Thymus (tissue), 11 donors: ENCODE measurements at regions not wholly inside any gene's neighbourhood (a gene's known extent, or its start where the extent isn't known, plus 50 kb on each side); places are given as distances from the start of the nearest gene placed in this dataset.
"Not testable (repeated sequence)": the region's sequence is repeated elsewhere in the genome, so short reads cannot be mapped to it uniquely, and the experiment has no call there.

Source experiments
- DNase-seq, 9 donors: peaks; one replicate each; pipeline ENCODE4 v3.0.0-alpha.2; 2013; ENCODE audit warnings: low spot score in 9 of 9, low read depth in 6 of 9, missing footprints in 1 of 9
- H3K27ac ChIP-seq, 2 donors: one replicate each; pipeline ENCODE4 v1.5.1; 2013; ENCODE audit warnings: control low read depth in 1 of 2, low read depth in 1 of 2, low read length in 1 of 2, mild to moderate bottlenecking in 1 of 2, moderate library complexity in 1 of 2
- H3K27me3 ChIP-seq, 2 donors: one replicate each; pipeline ENCODE4 v1.5.1; 2013; ENCODE audit warnings: low read length in 1 of 2; ENCODE audit not compliant: control insufficient read depth in 2 of 2, insufficient read depth in 1 of 2
- H3K36me3 ChIP-seq, 2 donors: one replicate each; pipeline ENCODE4 v1.5.1; 2013; ENCODE audit warnings: low read length in 1 of 2, mild to moderate bottlenecking in 1 of 2, moderate library complexity in 1 of 2; ENCODE audit not compliant: control insufficient read depth in 2 of 2, insufficient read depth in 2 of 2
- H3K4me1 ChIP-seq, 2 donors: one replicate each; pipeline ENCODE4 v1.5.1; 2013; ENCODE audit warnings: low read length in 2 of 2; ENCODE audit not compliant: control insufficient read depth in 2 of 2, insufficient read depth in 2 of 2
- H3K4me3 ChIP-seq, 2 donors: one replicate each; pipeline ENCODE4 v1.5.1; 2013; ENCODE audit warnings: low read length in 2 of 2, control low read depth in 1 of 2, mild to moderate bottlenecking in 1 of 2
- H3K9me3 ChIP-seq, 2 donors: one replicate each; pipeline ENCODE4 v1.5.1; 2013; ENCODE audit warnings: low read length in 1 of 2, mild to moderate bottlenecking in 1 of 2; ENCODE audit not compliant: control insufficient read depth in 2 of 2, insufficient read depth in 1 of 2
- WGBS: extraction: QIAGEN DNeasy Blood & Tissue Kit; methylation state at CpG from one replicate; pipeline ENCODE4 v1.1.7; 2013; 5-methylcytosine and 5-hydroxymethylcytosine counted together
- donor health status: healthy.

DNA sequence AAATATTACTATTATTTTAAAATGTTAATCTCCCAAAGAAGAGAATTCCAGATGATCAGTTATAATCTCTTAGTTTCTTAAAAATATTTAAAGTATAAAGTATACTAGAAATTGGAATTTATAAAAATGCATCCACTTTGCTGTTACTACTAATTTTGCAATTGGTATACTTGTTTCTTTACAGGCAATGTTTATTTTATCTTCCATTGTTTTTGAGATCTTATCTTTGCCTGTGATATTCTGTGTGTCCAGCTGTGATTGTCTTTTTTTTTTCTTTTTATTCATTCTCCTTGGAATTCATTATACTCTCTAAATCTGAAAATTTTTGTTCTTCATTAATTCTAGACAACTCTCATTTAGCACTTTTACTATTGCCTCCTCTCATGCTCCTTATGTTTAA is 652.6 kb downstream of the TNS3 start:
- no peaks in the 10 kb centered on the region for H3K4me1 ChIP-seq
- DNase-seq = no peak
- H3K36me3 ChIP-seq = no peaks in the 10 kb centered on the region
- H3K27ac ChIP-seq = no peak overlapping the region
- no peaks in the 10 kb centered on the region for H3K27me3 ChIP-seq
- no peaks in the 10 kb centered on the region for H3K9me3 ChIP-seq
- no peak overlapping the region for H3K4me3 ChIP-seq

DNA sequence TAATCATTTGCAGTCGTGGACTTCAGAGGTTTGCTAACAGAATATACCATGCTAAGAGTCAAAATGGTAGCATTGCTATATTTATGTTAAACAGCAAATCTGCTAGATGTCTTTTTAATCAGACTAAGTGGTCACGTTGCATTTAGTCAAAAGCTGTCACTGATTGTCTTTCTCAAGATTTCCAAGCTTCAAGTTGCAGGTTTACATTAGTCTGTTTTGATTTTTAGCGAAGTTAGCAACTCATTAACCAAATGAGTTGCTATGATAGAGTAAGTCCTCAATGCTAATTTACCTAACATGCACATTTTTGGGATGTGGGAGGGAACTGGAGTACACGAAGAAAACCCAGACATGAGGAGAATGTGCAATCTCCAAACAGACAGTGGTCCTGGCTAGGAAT is 653.2 kb downstream of the TNS3 start:
- Histone ChIP-seq H3K27ac (no peak overlapping the region), H3K36me3 (no peaks in the 10 kb centered on the region), H3K27me3 (no peaks in the 10 kb centered on the region), H3K9me3 (no peaks in the 10 kb centered on the region), H3K4me3 (no peak overlapping the region), H3K4me1 (no peaks in the 10 kb centered on the region)
- 70% methylated on average over 4 of the region's 4 CpGs for WGBS
- DNase-seq = no peak

DNA sequence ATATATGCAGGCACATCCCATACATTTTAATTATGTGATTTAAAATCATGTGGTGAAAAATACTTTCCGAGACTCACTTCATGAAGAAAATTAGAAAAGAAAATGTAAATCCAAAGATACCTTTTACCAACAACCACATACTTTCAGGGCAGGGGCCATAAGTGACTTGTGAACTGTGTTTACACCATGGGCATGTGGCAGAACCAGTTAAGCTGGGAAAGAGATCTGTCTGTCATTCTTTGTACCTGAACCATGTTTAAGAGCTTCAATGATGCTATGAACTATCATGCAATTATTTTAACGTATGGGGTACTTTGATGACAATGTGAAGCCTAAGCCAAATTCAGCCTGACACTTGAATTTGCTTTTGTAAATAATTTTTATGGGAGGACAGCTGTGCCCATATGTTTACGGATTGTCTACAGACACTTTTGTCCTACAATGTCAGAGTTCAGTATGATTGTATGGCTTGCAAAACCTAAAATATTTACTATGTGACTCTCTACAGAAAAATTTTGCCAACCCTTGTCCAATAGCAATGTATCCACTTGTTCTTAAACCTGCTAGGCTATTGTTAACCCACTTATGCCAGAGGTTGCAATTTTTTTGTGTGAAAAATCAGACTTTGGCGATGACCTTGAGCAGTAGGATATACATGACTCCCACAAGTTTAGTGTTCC is 654.6 kb downstream of the TNS3 start:
- Histone ChIP-seq H3K27me3 (no peaks in the 10 kb centered on the region), H3K27ac (no peak overlapping the region), H3K4me1 (no peaks in the 10 kb centered on the region), H3K4me3 (no peak overlapping the region), H3K9me3 (no peaks in the 10 kb centered on the region), H3K36me3 (no peaks in the 10 kb centered on the region)
- no peak for DNase-seq
- WGBS = 84% methylated on average over 4 of the region's 4 CpGs

DNA sequence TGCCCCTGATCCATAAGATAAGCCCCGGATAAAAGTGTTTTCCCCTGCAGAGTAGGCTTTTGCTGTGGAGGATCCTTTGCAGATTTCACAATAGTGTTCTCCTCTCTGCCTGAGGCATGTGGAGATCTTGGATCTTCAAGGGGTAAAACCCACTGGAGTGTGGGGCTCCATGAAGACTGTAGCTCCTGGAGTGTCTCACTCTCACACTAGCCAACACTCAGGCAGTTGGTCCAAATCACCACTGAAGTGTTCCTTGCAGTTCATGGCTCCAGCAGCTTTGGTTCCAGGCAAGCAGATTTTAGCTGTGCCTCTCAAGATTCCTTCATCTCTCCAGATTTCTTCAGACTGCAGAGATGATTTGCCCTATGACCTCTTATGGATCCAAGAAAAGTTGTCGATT is 665.3 kb downstream of the TNS3 start:
- H3K4me1 ChIP-seq = no peaks in the 10 kb centered on the region

DNA sequence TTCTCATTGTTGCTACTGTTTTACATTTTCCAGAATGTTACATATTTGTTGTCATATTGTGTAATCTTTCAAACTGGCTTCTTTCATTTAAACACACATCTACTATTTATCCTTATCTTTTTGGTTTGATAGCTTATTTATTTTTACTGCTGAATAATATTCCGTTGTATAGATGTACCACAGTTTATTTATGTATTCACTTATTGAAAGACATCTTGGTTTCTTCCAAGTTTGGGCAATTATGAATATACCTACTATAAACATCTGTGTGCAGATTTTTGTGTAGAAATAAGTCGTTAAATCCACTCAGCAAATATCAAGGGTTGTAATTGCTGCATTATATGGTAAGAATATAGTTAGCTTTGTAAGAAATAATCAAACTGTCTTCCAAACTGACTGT is 669.2 kb downstream of the TNS3 start:
- no peak overlapping the region for H3K27ac ChIP-seq
- no peaks in the 10 kb centered on the region for H3K36me3 ChIP-seq
- DNase-seq = no peak
- no peaks in the 10 kb centered on the region for H3K4me1 ChIP-seq
- H3K27me3 ChIP-seq = no peaks in the 10 kb centered on the region
- 64% methylated on average over 2 of the region's 2 CpGs for WGBS
- H3K9me3 ChIP-seq = no peaks in the 10 kb centered on the region
- H3K4me3 ChIP-seq = no peak overlapping the region

More for the DNA sequence above, 665.3 kb downstream of the TNS3 start:
- no peak for DNase-seq
- no peaks in the 10 kb centered on the region for H3K36me3 ChIP-seq
- no peaks in the 10 kb centered on the region for H3K9me3 ChIP-seq
- WGBS = 81% methylated on average over 2 of the region's 2 CpGs
- H3K27ac ChIP-seq = no peak overlapping the region
- H3K4me3 ChIP-seq = no peak overlapping the region
- no peaks in the 10 kb centered on the region for H3K27me3 ChIP-seq

DNA sequence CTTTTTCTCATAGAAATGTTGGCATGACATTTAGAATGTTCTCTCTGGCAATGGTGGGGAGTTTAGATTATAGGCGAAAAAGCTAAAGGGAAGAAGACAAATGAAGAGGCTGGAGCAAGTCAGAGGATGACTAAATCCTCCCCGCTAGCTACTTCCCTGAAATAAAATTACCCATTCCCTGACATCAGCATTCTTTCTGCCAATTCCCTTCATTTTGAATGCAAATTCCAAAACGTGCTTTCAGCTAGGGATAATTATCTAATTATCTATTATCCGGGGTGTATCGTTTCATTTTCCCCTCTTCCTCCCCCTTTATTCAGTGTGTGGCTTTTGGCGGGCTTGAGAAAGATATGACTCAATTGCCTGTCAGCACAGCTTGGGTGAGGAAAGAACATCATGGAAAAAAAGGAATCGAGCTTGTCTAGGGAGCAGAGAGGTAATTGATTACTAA is 672.3 kb downstream of the TNS3 start:
- Histone ChIP-seq H3K9me3 (no peaks in the 10 kb centered on the region), H3K4me3 (no peak overlapping the region), H3K27ac (no peak overlapping the region), H3K36me3 (no peaks in the 10 kb centered on the region), H3K27me3 (no peaks in the 10 kb centered on the region), H3K4me1 (no peaks in the 10 kb centered on the region)
- 91% methylated on average over 7 of the region's 7 CpGs for WGBS
- no peak for DNase-seq

DNA sequence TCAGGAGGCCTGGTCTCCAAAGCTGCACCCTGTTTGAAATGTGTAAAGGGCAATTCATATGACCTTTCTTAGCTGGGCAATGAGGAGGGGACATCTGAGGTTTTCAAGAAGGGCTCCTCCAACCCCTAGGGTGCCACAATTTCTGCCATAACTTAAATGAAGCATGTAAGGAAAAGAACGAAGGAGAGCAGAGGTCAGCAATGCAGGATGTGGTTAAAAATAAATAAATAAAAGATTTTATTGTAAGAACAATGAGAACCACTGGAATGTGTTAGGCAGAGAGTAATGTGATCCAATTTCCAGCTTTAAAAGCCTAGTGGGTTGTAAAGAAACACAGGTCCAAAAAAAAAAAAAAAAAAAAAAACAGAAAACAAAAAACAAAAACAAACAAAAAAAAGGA is 673.1 kb downstream of the TNS3 start:
- Histone ChIP-seq H3K36me3 (no peaks in the 10 kb centered on the region), H3K4me1 (no peaks in the 10 kb centered on the region)
- WGBS = 28% methylated on average over 1 of the region's 1 CpG

DNA sequence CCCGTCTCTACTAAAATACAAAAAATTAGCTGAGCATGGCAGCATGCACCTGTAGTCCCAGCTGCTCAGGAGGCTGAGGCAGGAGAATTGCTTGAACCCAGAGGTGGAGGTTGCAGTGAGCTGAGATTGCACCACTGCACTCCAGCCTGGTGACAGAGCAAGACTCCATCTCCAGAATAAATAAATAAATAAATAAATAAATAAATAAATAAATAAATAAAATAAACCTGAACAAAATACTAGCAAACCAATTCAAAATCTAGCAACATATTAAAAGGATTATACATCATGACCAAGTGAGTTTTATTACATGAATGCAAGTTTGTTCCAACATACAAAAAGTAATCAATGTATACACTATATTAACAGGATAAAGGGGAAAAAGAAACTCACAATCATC is 677.4 kb downstream of the TNS3 start:
- not testable (repeated sequence) for H3K4me1 ChIP-seq, H3K9me3 ChIP-seq, H3K27ac ChIP-seq, H3K36me3 ChIP-seq, H3K4me3 ChIP-seq, DNase-seq, H3K27me3 ChIP-seq
- WGBS = 98% methylated on average over 1 of the region's 1 CpG

More for the DNA sequence above, 673.1 kb downstream of the TNS3 start:
- H3K4me3 ChIP-seq = no peak overlapping the region
- H3K9me3 ChIP-seq = no peaks in the 10 kb centered on the region
- DNase-seq = no peak
- no peaks in the 10 kb centered on the region for H3K27me3 ChIP-seq
- no peak overlapping the region for H3K27ac ChIP-seq

DNA sequence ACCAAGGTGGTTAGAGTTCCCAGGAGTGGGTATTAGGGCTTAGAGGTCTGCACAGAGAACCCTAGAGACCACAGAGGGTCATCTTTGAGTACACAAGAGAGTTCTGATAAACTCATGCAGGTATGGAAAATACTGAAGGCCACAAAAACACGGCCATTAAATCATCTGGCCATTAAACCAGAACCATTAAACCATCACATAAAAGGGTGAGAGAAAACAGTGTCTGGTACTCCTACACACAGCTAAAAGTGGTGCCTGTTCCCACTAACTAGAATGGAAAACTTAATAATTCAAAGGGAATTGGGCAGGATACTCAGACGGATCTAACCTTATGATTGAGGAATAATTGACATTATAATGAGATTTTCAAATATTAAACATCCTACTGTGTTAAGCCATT is 679.4 kb downstream of the TNS3 start:
- Histone ChIP-seq H3K36me3 (no peaks in the 10 kb centered on the region), H3K4me3 (no peak overlapping the region), H3K27ac (no peak overlapping the region), H3K9me3 (no peaks in the 10 kb centered on the region), H3K4me1 (no peaks in the 10 kb centered on the region), H3K27me3 (no peaks in the 10 kb centered on the region)
- DNase-seq = no peak
- WGBS = 86% methylated on average over 2 of the region's 2 CpGs
